HCT116 (cell line): ENCODE measurements at regions not wholly inside any gene's neighbourhood (a gene's known extent, or its start where the extent isn't known, plus 50 kb on each side); places are given as distances from the start of the nearest gene placed in this dataset.
A peak's percentile ranks its signal among the peaks of the same experiment; 100 is the strongest.

Experiments used
- ATAC-seq: fragments of 200-7000 bp; cut with Tn5 transposase; 2 replicates; pipeline ENCODE4 v1.9.1; 2020; ENCODE audit warnings: mild to moderate bottlenecking, moderate library complexity
- BruUV-seq: library from RNA; stranded (reverse); fragments of 400-500 nt; replicated peaks from 2 replicates; lab custom pipeline; 2021; lab: Mats Ljungman, UMichigan
- CTCF ChIA-PET: fragments of 300-600 bp; sonication (Branson Sonifier 250); formaldehyde crosslinking; loops from one replicate; lab custom pipeline; 2021; ENCODE audit warnings: antibody characterized with exemption; lab: Charles Lee
- POLR2A ChIA-PET: fragments of 300-600, 350-600 bp; sonication (Branson Sonifier 250); formaldehyde crosslinking; loops from one replicate; lab custom pipeline; 2021; ENCODE audit warnings: antibody characterized with exemption; lab: Charles Lee
- RAD21 ChIA-PET, 2 experiments: fragments of 300-600 bp; sonication (Branson Sonifier 250); formaldehyde crosslinking; loops; one replicate each; lab custom pipeline; 2023; ENCODE audit warnings: low total read pairs in 2 of 2; ENCODE audit not compliant: uncharacterized antibody in 2 of 2, unreplicated experiment in 2 of 2, low non-redundant PET in 1 of 2; lab: Charles Lee
- DNase-seq: peaks from one replicate; pipeline ENCODE4 v3.0.0-alpha.2; 2010; ENCODE audit warnings: low read depth, low spot score
- H2AFZ ChIP-seq: fragments of 200-600 bp; shearing (Covaris generic), sonication (generic); 2 replicates; pipeline ENCODE4 v1.6.1; 2017; ENCODE audit warnings: low read depth, mixed run types, mixed read lengths, antibody characterized with exemption, low read length; ENCODE audit not compliant: poor library complexity, severe bottlenecking
- H3K27ac ChIP-seq: 2 replicates; pipeline ENCODE4 v1.5.1; 2012; ENCODE audit warnings: low read depth, low read length
- H3K27me3 ChIP-seq: fragments of 200-600 bp; sonication (generic); 2 replicates; pipeline ENCODE4 v1.6.1; 2016; ENCODE audit warnings: mixed run types, low read length, mixed read lengths; ENCODE audit not compliant: insufficient read depth
- H3K36me3 ChIP-seq, 2 experiments: fragments of 200-500 bp in 1 of 2; fragments of 200-600 bp in 1 of 2; sonication (Bioruptor generic) in 1 of 2; sonication (generic) in 1 of 2; 2 replicates each; pipeline versions ENCODE4 v1.5.1 to v1.6.1; 2014 to 2016; ENCODE audit warnings: low read length in 2 of 2, inconsistent platforms in 1 of 2, mixed read lengths in 1 of 2, mixed run types in 1 of 2; ENCODE audit not compliant: insufficient read depth in 2 of 2, control insufficient read depth in 1 of 2
- H3K4me1 ChIP-seq, 2 experiments: fragments of 200-600 bp in 1 of 2; sonication (generic) in 1 of 2; 2 replicates each; pipeline versions ENCODE4 v1.5.1 to v1.6.1; 2012 to 2017; ENCODE audit warnings: low read length in 2 of 2, inconsistent platforms in 1 of 2, mild to moderate bottlenecking in 1 of 2, mixed read lengths in 1 of 2, mixed run types in 1 of 2, moderate library complexity in 1 of 2; ENCODE audit not compliant: insufficient read depth in 2 of 2, control insufficient read depth in 1 of 2
- H3K4me2 ChIP-seq: fragments of 200-600 bp; sonication (generic); 2 replicates; pipeline ENCODE4 v1.6.1; 2017; ENCODE audit warnings: mixed run types, low read length, mixed read lengths
- H3K4me3 ChIP-seq, 2 experiments: fragments of 200-600 bp in 1 of 2; sonication (generic) in 1 of 2; replicated peaks in 1 of 2; 2 replicates each; pipeline ENCODE4 v1.5.1; 2011 to 2016; ENCODE audit warnings: low read length in 2 of 2, control low read depth in 1 of 2, low read depth in 1 of 2, mild to moderate bottlenecking in 1 of 2, mixed read lengths in 1 of 2, mixed run types in 1 of 2
- H3K79me2 ChIP-seq: fragments of 200-600 bp; sonication (generic); 2 replicates; pipeline ENCODE4 v1.6.1; 2017; ENCODE audit warnings: mild to moderate bottlenecking, mixed run types, low read length, moderate library complexity, mixed read lengths; ENCODE audit not compliant: insufficient read depth
- H3K9ac ChIP-seq: fragments of 200-600 bp; sonication (generic); 2 replicates; pipeline ENCODE4 v1.6.1; 2016; ENCODE audit warnings: low read length, mixed read lengths
- H3K9me2 ChIP-seq: fragments of 200-600 bp; sonication (generic), shearing (Covaris generic); 2 replicates; pipeline ENCODE4 v1.6.1; 2017; ENCODE audit warnings: mixed run types, mild to moderate bottlenecking, moderate library complexity; ENCODE audit not compliant: insufficient read depth
- H3K9me3 ChIP-seq, 2 experiments: fragments of 200-500 bp in 1 of 2; fragments of 200-600 bp in 1 of 2; sonication (Bioruptor generic) in 1 of 2; sonication (generic) in 1 of 2; 2 replicates each; pipeline ENCODE4 v1.6.1; 2014 to 2017; ENCODE audit warnings: low read length in 2 of 2, mixed read lengths in 2 of 2, inconsistent platforms in 1 of 2, low read depth in 1 of 2, mild to moderate bottlenecking in 1 of 2, mixed run types in 1 of 2, moderate library complexity in 1 of 2; ENCODE audit not compliant: control insufficient read depth in 1 of 2, insufficient read depth in 1 of 2
- H4K20me1 ChIP-seq: fragments of 200-600 bp; sonication (generic), shearing (Covaris generic); 2 replicates; pipeline ENCODE4 v1.6.1; 2017; ENCODE audit warnings: mixed run types, mild to moderate bottlenecking, moderate library complexity; ENCODE audit not compliant: insufficient read depth
- CEBPB ChIP-seq: IDR thresholded peaks from 2 replicates; pipeline ENCODE4 v1.6.1; 2012; ENCODE audit warnings: low read depth
- CTCF ChIP-seq, 3 experiments: fragments of 200-600 bp in 1 of 3; sonication (generic) in 1 of 3; IDR thresholded peaks in 2 of 3; conservative IDR thresholded peaks in 1 of 3; 2 replicates each; pipeline ENCODE4 v1.5.1; 2012 to 2017; ENCODE audit warnings: low read depth in 2 of 3, low read length in 2 of 3, antibody characterized with exemption in 1 of 3, borderline replicate concordance in 1 of 3, control low read depth in 1 of 3, mild to moderate bottlenecking in 1 of 3, mixed read lengths in 1 of 3, mixed run types in 1 of 3, moderate library complexity in 1 of 3; ENCODE audit not compliant: insufficient read depth in 1 of 3
- EZH2 ChIP-seq: fragments of 200-600 bp; sonication (generic); IDR thresholded peaks from 2 replicates; pipeline ENCODE4 v1.6.1; 2017; ENCODE audit warnings: antibody characterized with exemption, mixed run types
- EZH2phosphoT487 ChIP-seq: fragments of 200-600 bp; IDR thresholded peaks from 2 replicates; pipeline ENCODE4 v1.6.1; 2018; ENCODE audit warnings: antibody characterized with exemption, borderline replicate concordance
- FOSL1 ChIP-seq: IDR thresholded peaks from 2 replicates; pipeline ENCODE4 v1.6.1; 2012; ENCODE audit warnings: low read depth
- JUND ChIP-seq: IDR thresholded peaks from 2 replicates; pipeline ENCODE4 v1.6.1; 2012
- MAX ChIP-seq: IDR thresholded peaks from 2 replicates; pipeline ENCODE4 v1.6.1; 2012
- POLR2A ChIP-seq: IDR thresholded peaks from 2 replicates; pipeline ENCODE4 v1.7.0; 2011; ENCODE audit warnings: borderline replicate concordance; ENCODE audit not compliant: insufficient read depth, insufficient read length; ENCODE audit errors: extremely low read depth
- RAD21 ChIP-seq: IDR thresholded peaks from 2 replicates; pipeline ENCODE4 v1.6.1; 2012; ENCODE audit warnings: low read depth, mild to moderate bottlenecking
- SP1 ChIP-seq: IDR thresholded peaks from 2 replicates; pipeline ENCODE4 v1.6.1; 2012; ENCODE audit warnings: low read depth
- ZBTB33 ChIP-seq: IDR thresholded peaks from 2 replicates; pipeline ENCODE4 v1.6.1; 2011; ENCODE audit warnings: mild to moderate bottlenecking, low read length, moderate library complexity; ENCODE audit not compliant: insufficient replicate concordance; ENCODE audit errors: extremely low read depth
- ZNF274 ChIP-seq: fragments of 200-500 bp; sonication (Bioruptor generic); IDR thresholded peaks from 2 replicates; pipeline ENCODE4 v1.6.1; 2014; ENCODE audit warnings: mild to moderate bottlenecking, low read depth, low read length, inconsistent platforms
- intact Hi-C: fragments of 100-400 bp; cut with micrococcal nuclease; formaldehyde crosslinking; loops from 2 replicates; pipeline ENCODE4 v1.10.0; 2022

- Histone ChIP-seq H4K20me1 (no peaks in the 10 kb centered on the region; the same call in 1 of the 2 replicates), H3K79me2 (no peaks in the 10 kb centered on the region), H3K9ac (no peak overlapping the region), H3K27ac (no peak overlapping the region), H2AFZ (no peak overlapping the region), H3K27me3 (no peaks in the 10 kb centered on the region), H3K9me2 (no peaks in the 10 kb centered on the region), H3K4me1 (no peaks in the 10 kb centered on the region), H3K4me2 (no peak overlapping the region), H3K36me3 (no peaks in the 10 kb centered on the region), H3K4me3 (no peak overlapping the region), H3K9me3 (peaks cover 0 to 9% of the 10 kb centered on the region in 2 experiments; a peak in 2 of 4 replicates)
- no peak for TF ChIP-seq SP1
- TF ChIP-seq CEBPB, result no peak
- no peak for TF ChIP-seq EZH2phosphoT487
- TF ChIP-seq JUND, result no peak
- TF ChIP-seq RAD21, result no peak
- TF ChIP-seq POLR2A, result no peak
- intact Hi-C loops, result no loop called here
- CTCF ChIA-PET, result no interaction called here
- no peak for DNase-seq
- no peak for ATAC-seq
- POLR2A ChIA-PET, result no interaction called here
- RAD21 ChIA-PET, result no interaction called here
- no TSS peak for BruUV-seq
Observed at GRCh38 chr11:42768576-42768975, 543.2 kb upstream of the API5 start.

GRCh38 chr11:42770444-42771065 lies 541.2 kb upstream of the API5 start:
- H3K27me3 ChIP-seq, result no peaks in the 10 kb centered on the region
- no peaks in the 10 kb centered on the region; the same call in 1 of the 2 replicates for H4K20me1 ChIP-seq
- DNase-seq, result no peak
- no peak overlapping the region for H3K27ac ChIP-seq
- ChIA-PET POLR2A (no interaction called here), CTCF (no interaction called here), RAD21 (no interaction called here)
- no peak overlapping the region for H3K4me2 ChIP-seq
- H3K36me3 ChIP-seq, result no peaks in the 10 kb centered on the region
- H3K9me3 ChIP-seq, result peaks cover 0 to 9% of the 10 kb centered on the region in 2 experiments; a peak in 2 of 4 replicates
- no peak overlapping the region for H3K4me3 ChIP-seq
- no peak for ATAC-seq
- H2AFZ ChIP-seq, result no peak overlapping the region
- no peaks in the 10 kb centered on the region for H3K4me1 ChIP-seq
- no peaks in the 10 kb centered on the region for H3K9me2 ChIP-seq
- no peaks in the 10 kb centered on the region for H3K79me2 ChIP-seq
- no TSS peak for BruUV-seq
- no peak overlapping the region for H3K9ac ChIP-seq
- intact Hi-C loops, result loop anchor here (5.0 kb wide), 1 partner anchor 507 kb away; no protein-coding TSS in a partner anchor
- no peak for TF ChIP-seq JUND
- TF ChIP-seq FOSL1, result no peak
- TF ChIP-seq MAX, result no peak
- peak in 2 of 3 experiments; percentile 33 to 43; a peak in 4 of 6 replicates for TF ChIP-seq CTCF (IDR thresholded peaks at IDR 0.05 in 2 of 3, conservative IDR thresholded peaks at IDR 0.05 in 1 of 3; ENCODE audit: borderline replicate concordance in 1 of 3, insufficient read depth in 1 of 3, low read depth in 2 of 3, low read length in 2 of 3)
- no peak for TF ChIP-seq ZNF274
- no peak for TF ChIP-seq ZBTB33
- TF ChIP-seq EZH2, result no peak
